ENCODE measurements at regions not wholly inside any gene's neighbourhood (a gene's known extent, or its start where the extent isn't known, plus 50 kb on each side); places are given as distances from the start of the nearest gene placed in this dataset.
"Not testable (repeated sequence)": the region's sequence is repeated elsewhere in the genome, so short reads cannot be mapped to it uniquely, and the experiment has no call there.

GRCh38 chr20:50450493-50450826, 59.7 kb upstream of the PTPN1 start:
- FAIRE-seq: no peak
- Histone ChIP-seq H3K4me3 (ENCODE audit: low read length in 3 of 3) (no peak overlapping the region), H3K9me3 (ENCODE audit: control insufficient read depth in 2 of 3, insufficient read depth in 1 of 3, low read length in 3 of 3) (no peaks in the 10 kb centered on the region), H3K9ac (ENCODE audit: low read length in 3 of 3) (no peak overlapping the region), H3K4me1 (ENCODE audit: control insufficient read depth in 2 of 3, insufficient read depth in 2 of 3, low read depth in 1 of 3, low read length in 3 of 3) (peaks cover 0 to 3% (median 0%) of the 10 kb centered on the region in 3 donors), H3K36me3 (ENCODE audit: control insufficient read depth in 2 of 3, insufficient read depth in 3 of 3, low read length in 3 of 3) (no peaks in the 10 kb centered on the region), H3K27ac (ENCODE audit: low read depth in 2 of 2, low read length in 2 of 2) (no peak overlapping the region), H3K27me3 (ENCODE audit: control insufficient read depth, insufficient read depth, low read length) (no peaks in the 10 kb centered on the region)
- TF ChIP-seq CTCF (IDR thresholded peaks at IDR 0.05; ENCODE audit: borderline replicate concordance, extremely low read depth, insufficient read depth): no peak
- intact Hi-C loops (cut with DNase I): no loop called here
- DNase-seq: no peak

- H3K9ac ChIP-seq (ENCODE audit: low read length in 3 of 3): no peak overlapping the region
- no peak overlapping the region for H3K4me3 ChIP-seq (ENCODE audit: low read length in 3 of 3)
- peak in 2 of 5 donors; percentile 36 to 49 for DNase-seq
- no peaks in the 10 kb centered on the region for H3K9me3 ChIP-seq (ENCODE audit: control insufficient read depth in 2 of 3, insufficient read depth in 1 of 3, low read length in 3 of 3)
- H3K4me1 ChIP-seq (ENCODE audit: control insufficient read depth in 2 of 3, insufficient read depth in 2 of 3, low read depth in 1 of 3, low read length in 3 of 3): peaks cover 0 to 3% (median 0%) of the 10 kb centered on the region in 3 donors
- H3K36me3 ChIP-seq (ENCODE audit: control insufficient read depth in 2 of 3, insufficient read depth in 3 of 3, low read length in 3 of 3): no peaks in the 10 kb centered on the region
- intact Hi-C loops (cut with DNase I): no loop called here
- H3K27ac ChIP-seq (ENCODE audit: low read depth in 2 of 2, low read length in 2 of 2): no peak overlapping the region
- no peaks in the 10 kb centered on the region for H3K27me3 ChIP-seq (ENCODE audit: control insufficient read depth, insufficient read depth, low read length)
- no peak for FAIRE-seq
- TF ChIP-seq CTCF (IDR thresholded peaks at IDR 0.05; ENCODE audit: borderline replicate concordance, extremely low read depth, insufficient read depth): no peak
These were observed 59.1 kb upstream of the PTPN1 start for GRCh38 chr20:50450881-50451752.

- H3K27ac ChIP-seq (ENCODE audit: low read depth in 2 of 2, low read length in 2 of 2); DNase-seq; H3K4me3 ChIP-seq (ENCODE audit: low read length in 3 of 3); H3K9ac ChIP-seq (ENCODE audit: low read length in 3 of 3); H3K9me3 ChIP-seq (ENCODE audit: control insufficient read depth in 2 of 3, insufficient read depth in 1 of 3, low read length in 3 of 3); H3K4me1 ChIP-seq (ENCODE audit: control insufficient read depth in 2 of 3, insufficient read depth in 2 of 3, low read depth in 1 of 3, low read length in 3 of 3); intact Hi-C loops (cut with DNase I); FAIRE-seq; H3K27me3 ChIP-seq (ENCODE audit: control insufficient read depth, insufficient read depth, low read length); H3K36me3 ChIP-seq (ENCODE audit: control insufficient read depth in 2 of 3, insufficient read depth in 3 of 3, low read length in 3 of 3): not testable (repeated sequence)
These were observed 58.3 kb upstream of the PTPN1 start for GRCh38 chr20:50451792-50452425.

- TF ChIP-seq CTCF (IDR thresholded peaks at IDR 0.05; ENCODE audit: borderline replicate concordance, extremely low read depth, insufficient read depth): no peak
- intact Hi-C loops (cut with DNase I): no loop called here
- H3K4me1 ChIP-seq (ENCODE audit: control insufficient read depth in 2 of 3, insufficient read depth in 2 of 3, low read depth in 1 of 3, low read length in 3 of 3): peaks cover 0 to 3% (median 0%) of the 10 kb centered on the region in 3 donors
- no peak overlapping the region for H3K4me3 ChIP-seq (ENCODE audit: low read length in 3 of 3)
- H3K9me3 ChIP-seq (ENCODE audit: control insufficient read depth in 2 of 3, insufficient read depth in 1 of 3, low read length in 3 of 3): no peaks in the 10 kb centered on the region
- H3K27me3 ChIP-seq (ENCODE audit: control insufficient read depth, insufficient read depth, low read length): no peaks in the 10 kb centered on the region
- no peaks in the 10 kb centered on the region for H3K36me3 ChIP-seq (ENCODE audit: control insufficient read depth in 2 of 3, insufficient read depth in 3 of 3, low read length in 3 of 3)
- no peak for FAIRE-seq
- no peak for DNase-seq
- no peak overlapping the region for H3K9ac ChIP-seq (ENCODE audit: low read length in 3 of 3)
- no peak overlapping the region for H3K27ac ChIP-seq (ENCODE audit: low read depth in 2 of 2, low read length in 2 of 2)
These were observed 56.5 kb upstream of the PTPN1 start for GRCh38 chr20:50453533-50454244.

GRCh38 chr20:50455245-50455644, 54.9 kb upstream of the PTPN1 start:
- intact Hi-C loops (cut with DNase I); FAIRE-seq; DNase-seq; H3K27me3 ChIP-seq (ENCODE audit: control insufficient read depth, insufficient read depth, low read length); H3K27ac ChIP-seq (ENCODE audit: low read depth in 2 of 2, low read length in 2 of 2); H3K36me3 ChIP-seq (ENCODE audit: control insufficient read depth in 2 of 3, insufficient read depth in 3 of 3, low read length in 3 of 3); H3K9ac ChIP-seq (ENCODE audit: low read length in 3 of 3); H3K9me3 ChIP-seq (ENCODE audit: control insufficient read depth in 2 of 3, insufficient read depth in 1 of 3, low read length in 3 of 3); H3K4me3 ChIP-seq (ENCODE audit: low read length in 3 of 3); H3K4me1 ChIP-seq (ENCODE audit: control insufficient read depth in 2 of 3, insufficient read depth in 2 of 3, low read depth in 1 of 3, low read length in 3 of 3): not testable (repeated sequence)

Data from kidney (tissue), 13 donors.